Breast epithelium (tissue), 4 donors: ENCODE measurements at regions not wholly inside any gene's neighbourhood (a gene's known extent, or its start where the extent isn't known, plus 50 kb on each side); places are given as distances from the start of the nearest gene placed in this dataset.

Experiments
- DNase-seq, 2 donors: peaks; one replicate each; pipeline ENCODE4 v3.0.0-alpha.2; 2019; ENCODE audit warnings: low spot score in 2 of 2
- H3K27ac ChIP-seq, 2 donors: fragments of 200-600 bp; sonication (generic) in 1 of 2; one replicate each; pipeline ENCODE4 v1.5.1; 2016 to 2019; ENCODE audit warnings: mild to moderate bottlenecking in 1 of 2
- H3K27me3 ChIP-seq, 2 donors: fragments of 200-600 bp; sonication (generic) in 1 of 2; one replicate each; pipeline versions ENCODE4 v1.5.1 to v1.6.0; 2017 to 2019; ENCODE audit warnings: control low read depth in 1 of 2, mild to moderate bottlenecking in 1 of 2
- H3K36me3 ChIP-seq: fragments of 200-600 bp; one replicate; pipeline ENCODE4 v1.5.1; 2019
- H3K4me1 ChIP-seq, 2 donors: fragments of 200-600 bp; sonication (generic); one replicate each; pipeline ENCODE4 v1.5.1; 2016 to 2019; ENCODE audit warnings: control low read depth in 1 of 2
- H3K4me3 ChIP-seq, 3 donors: fragments of 200-600 bp; sonication (generic); 1 replicate in 2 of 3; 2 replicates in 1 of 3; pipeline ENCODE4 v1.5.1; 2016 to 2019; ENCODE audit warnings: mild to moderate bottlenecking in 3 of 3, moderate library complexity in 2 of 3
- H3K9me3 ChIP-seq, 2 donors: fragments of 200-600 bp; sonication (generic) in 1 of 2; one replicate each; pipeline ENCODE4 v1.5.1; 2016 to 2019; ENCODE audit warnings: control low read depth in 1 of 2
- POLR2A ChIP-seq: fragments of 450-650 bp; IDR thresholded peaks from one replicate; pipeline ENCODE4 v1.6.1; 2016; ENCODE audit warnings: antibody characterized with exemption, mild to moderate bottlenecking, moderate library complexity
- POLR2AphosphoS5 ChIP-seq, 3 donors: sonication (generic); formaldehyde crosslinking; IDR thresholded peaks; one replicate each; pipeline ENCODE4 v1.6.1; 2017; ENCODE audit warnings: antibody characterized with exemption in 3 of 3
- intact Hi-C: fragments of 100-400 bp; cut with DNase I; formaldehyde crosslinking; loops from one replicate; pipeline ENCODE4 v1.15.1; 2023; ENCODE audit warnings: low total_unique reads
- TF ChIP-seq, protein P1 (sequence below), 3 donors: fragments of 450-650 bp; IDR thresholded peaks; one replicate each; pipeline ENCODE4 v1.5.1; 2016 to 2017; ENCODE audit warnings: antibody characterized with exemption in 3 of 3, mild to moderate bottlenecking in 3 of 3, moderate library complexity in 3 of 3

DNA sequence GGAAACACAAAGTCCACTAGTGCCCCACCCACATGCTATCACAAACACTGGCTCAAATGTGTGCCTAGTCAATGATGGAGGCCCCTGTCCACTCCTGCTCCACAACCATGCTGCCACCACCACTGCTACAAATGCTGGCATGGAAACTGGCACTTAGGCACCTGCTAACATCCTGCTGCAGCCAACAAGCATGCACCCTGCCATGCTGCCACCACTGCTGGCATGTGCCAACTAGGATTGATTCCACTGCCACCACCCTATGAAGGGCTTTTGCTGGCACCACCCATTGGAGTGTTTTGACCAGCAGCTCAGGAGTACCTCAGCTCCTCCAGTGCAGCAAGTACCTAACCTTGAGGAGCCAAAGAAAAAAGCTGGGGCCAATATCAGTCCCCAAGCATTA, 236.6 kb downstream of the CCDC59 start:
- no peak overlapping the region for H3K27ac ChIP-seq
- TF ChIP-seq POLR2AphosphoS5 (IDR thresholded peaks at IDR 0.05) = no peak
- intact Hi-C loops = no loop called here
- H3K27me3 ChIP-seq = no peaks in the 10 kb centered on the region
- no peaks in the 10 kb centered on the region for H3K9me3 ChIP-seq
- H3K4me3 ChIP-seq = no peak overlapping the region
- H3K36me3 ChIP-seq = no peaks in the 10 kb centered on the region
- H3K4me1 ChIP-seq = no peaks in the 10 kb centered on the region
- no peak for DNase-seq

DNA sequence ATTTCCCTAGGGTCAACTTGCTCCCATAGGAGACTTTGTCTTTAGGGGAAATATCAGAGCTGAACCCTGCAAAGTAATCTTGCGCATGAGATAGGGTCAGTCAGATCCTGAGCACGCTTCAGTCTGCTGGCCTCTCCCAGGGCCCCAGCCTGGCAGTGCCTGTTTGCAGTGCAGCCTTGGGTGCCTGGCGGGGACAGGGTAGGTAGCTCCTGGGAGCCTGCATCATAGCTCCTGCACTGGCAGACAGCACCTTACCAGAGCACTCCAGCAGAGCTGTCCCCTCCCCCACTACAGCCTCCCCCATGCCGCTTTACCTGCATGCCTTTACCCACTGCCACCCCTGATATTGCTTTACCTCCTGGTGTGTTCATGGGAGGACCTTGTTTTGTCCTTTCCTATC, 237.3 kb downstream of the CCDC59 start:
- H3K27me3 ChIP-seq = no peaks in the 10 kb centered on the region
- no peaks in the 10 kb centered on the region for H3K9me3 ChIP-seq
- no peaks in the 10 kb centered on the region for H3K4me1 ChIP-seq
- DNase-seq = no peak
- intact Hi-C loops = no loop called here
- H3K27ac ChIP-seq = no peak overlapping the region
- TF ChIP-seq, protein P1, sequence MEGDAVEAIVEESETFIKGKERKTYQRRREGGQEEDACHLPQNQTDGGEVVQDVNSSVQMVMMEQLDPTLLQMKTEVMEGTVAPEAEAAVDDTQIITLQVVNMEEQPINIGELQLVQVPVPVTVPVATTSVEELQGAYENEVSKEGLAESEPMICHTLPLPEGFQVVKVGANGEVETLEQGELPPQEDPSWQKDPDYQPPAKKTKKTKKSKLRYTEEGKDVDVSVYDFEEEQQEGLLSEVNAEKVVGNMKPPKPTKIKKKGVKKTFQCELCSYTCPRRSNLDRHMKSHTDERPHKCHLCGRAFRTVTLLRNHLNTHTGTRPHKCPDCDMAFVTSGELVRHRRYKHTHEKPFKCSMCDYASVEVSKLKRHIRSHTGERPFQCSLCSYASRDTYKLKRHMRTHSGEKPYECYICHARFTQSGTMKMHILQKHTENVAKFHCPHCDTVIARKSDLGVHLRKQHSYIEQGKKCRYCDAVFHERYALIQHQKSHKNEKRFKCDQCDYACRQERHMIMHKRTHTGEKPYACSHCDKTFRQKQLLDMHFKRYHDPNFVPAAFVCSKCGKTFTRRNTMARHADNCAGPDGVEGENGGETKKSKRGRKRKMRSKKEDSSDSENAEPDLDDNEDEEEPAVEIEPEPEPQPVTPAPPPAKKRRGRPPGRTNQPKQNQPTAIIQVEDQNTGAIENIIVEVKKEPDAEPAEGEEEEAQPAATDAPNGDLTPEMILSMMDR (IDR thresholded peaks at IDR 0.05) = no peak
- TF ChIP-seq POLR2AphosphoS5 (IDR thresholded peaks at IDR 0.05) (no peak), POLR2A (no peak)
- H3K4me3 ChIP-seq = no peak overlapping the region
- H3K36me3 ChIP-seq = no peaks in the 10 kb centered on the region

DNA sequence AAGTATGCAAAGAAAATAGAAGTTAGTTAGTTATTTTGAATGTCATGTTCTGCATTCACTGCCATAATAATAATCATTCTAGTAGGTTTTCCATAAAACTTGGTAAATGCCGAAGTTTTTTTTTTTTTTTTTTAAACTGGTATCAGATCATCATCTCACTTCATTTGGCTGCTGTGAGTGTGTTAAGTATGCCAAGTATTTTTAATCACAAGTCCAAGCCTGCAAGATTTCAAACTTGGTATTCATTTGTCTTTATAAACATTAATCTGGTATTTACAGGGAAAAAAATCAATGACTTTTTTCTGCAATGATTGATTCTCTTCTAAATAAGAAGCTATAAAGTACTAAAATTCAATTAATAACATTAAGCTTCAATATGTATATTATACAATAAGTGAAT, 248.9 kb downstream of the CCDC59 start:
- DNase-seq = no peak
- TF ChIP-seq, protein P1 (IDR thresholded peaks at IDR 0.05) = no peak
- no peak for TF ChIP-seq POLR2A
- no peak for TF ChIP-seq POLR2AphosphoS5 (IDR thresholded peaks at IDR 0.05)
- Histone ChIP-seq H3K4me3 (no peak overlapping the region), H3K4me1 (no peaks in the 10 kb centered on the region), H3K27me3 (no peaks in the 10 kb centered on the region), H3K27ac (no peak overlapping the region), H3K9me3 (no peaks in the 10 kb centered on the region), H3K36me3 (no peaks in the 10 kb centered on the region)
- intact Hi-C loops = no loop called here

DNA sequence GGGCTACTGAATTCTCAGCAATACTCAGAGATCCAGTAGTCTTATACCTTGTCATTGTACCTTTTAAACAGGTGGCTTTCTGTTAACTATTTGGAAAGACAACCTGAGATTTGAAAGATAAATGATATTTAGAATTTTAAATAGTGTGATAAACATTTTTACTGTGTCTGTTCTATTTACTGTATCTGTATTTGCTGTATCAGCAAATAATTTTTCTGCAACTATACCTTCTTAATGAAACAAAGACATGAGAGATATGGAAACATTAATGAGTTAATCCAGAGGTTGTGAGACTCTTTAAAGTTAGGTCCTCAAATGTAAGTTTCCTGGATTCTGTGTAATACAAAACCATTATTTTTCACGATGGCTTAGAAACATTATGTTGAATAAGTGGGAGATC, 249.6 kb downstream of the CCDC59 start:
- no peak for DNase-seq
- H3K36me3 ChIP-seq = no peaks in the 10 kb centered on the region
- no peaks in the 10 kb centered on the region for H3K27me3 ChIP-seq
- no peaks in the 10 kb centered on the region for H3K4me1 ChIP-seq
- H3K9me3 ChIP-seq = no peaks in the 10 kb centered on the region
- intact Hi-C loops = no loop called here
- no peak for TF ChIP-seq POLR2AphosphoS5 (IDR thresholded peaks at IDR 0.05)
- TF ChIP-seq, protein P1 (IDR thresholded peaks at IDR 0.05) = no peak
- no peak for TF ChIP-seq POLR2A
- no peak overlapping the region for H3K4me3 ChIP-seq
- no peak overlapping the region for H3K27ac ChIP-seq

GRCh38 chr12:82099216-82099615, 259.0 kb downstream of the CCDC59 start:
- H3K27ac ChIP-seq = no peak overlapping the region
- no peaks in the 10 kb centered on the region for H3K4me1 ChIP-seq
- no peaks in the 10 kb centered on the region for H3K27me3 ChIP-seq
- no peaks in the 10 kb centered on the region for H3K9me3 ChIP-seq
- no peak for TF ChIP-seq POLR2AphosphoS5 (IDR thresholded peaks at IDR 0.05)
- no peak for TF ChIP-seq POLR2A
- TF ChIP-seq, protein P1 (IDR thresholded peaks at IDR 0.05) = no peak
- no peak overlapping the region for H3K4me3 ChIP-seq
- intact Hi-C loops = no loop called here
- no peaks in the 10 kb centered on the region for H3K36me3 ChIP-seq
- no peak for DNase-seq

GRCh38 chr12:82097877-82098276, 260.3 kb downstream of the CCDC59 start:
- Histone ChIP-seq H3K4me1 (no peaks in the 10 kb centered on the region), H3K4me3 (no peak overlapping the region), H3K36me3 (no peaks in the 10 kb centered on the region), H3K9me3 (no peaks in the 10 kb centered on the region), H3K27me3 (no peaks in the 10 kb centered on the region), H3K27ac (no peak overlapping the region)
- TF ChIP-seq, protein P1 (IDR thresholded peaks at IDR 0.05) = no peak
- TF ChIP-seq POLR2A (no peak), POLR2AphosphoS5 (IDR thresholded peaks at IDR 0.05) (no peak)
- intact Hi-C loops = no loop called here
- no peak for DNase-seq
